ENCODE measurements at regions not wholly inside any gene's neighbourhood (a gene's known extent, or its start where the extent isn't known, plus 50 kb on each side); places are given as distances from the start of the nearest gene placed in this dataset.

GRCh38 chr12:60266381-60266852 lies 670.6 kb downstream of the SLC16A7 start:
- no peak for ATAC-seq
- TF ChIP-seq ZNF232 (CRISPR knock-in tag; IDR thresholded peaks at IDR 0.05): no peak
- TF ChIP-seq FOXP1 (CRISPR knock-in tag; IDR thresholded peaks at IDR 0.05; ENCODE audit: borderline replicate concordance): no peak
- TF ChIP-seq, protein P1, sequence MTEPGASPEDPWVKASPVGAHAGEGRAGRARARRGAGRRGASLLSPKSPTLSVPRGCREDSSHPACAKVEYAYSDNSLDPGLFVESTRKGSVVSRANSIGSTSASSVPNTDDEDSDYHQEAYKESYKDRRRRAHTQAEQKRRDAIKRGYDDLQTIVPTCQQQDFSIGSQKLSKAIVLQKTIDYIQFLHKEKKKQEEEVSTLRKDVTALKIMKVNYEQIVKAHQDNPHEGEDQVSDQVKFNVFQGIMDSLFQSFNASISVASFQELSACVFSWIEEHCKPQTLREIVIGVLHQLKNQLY (CRISPR knock-in tag; IDR thresholded peaks at IDR 0.05): no peak
- TF ChIP-seq, protein P2, sequence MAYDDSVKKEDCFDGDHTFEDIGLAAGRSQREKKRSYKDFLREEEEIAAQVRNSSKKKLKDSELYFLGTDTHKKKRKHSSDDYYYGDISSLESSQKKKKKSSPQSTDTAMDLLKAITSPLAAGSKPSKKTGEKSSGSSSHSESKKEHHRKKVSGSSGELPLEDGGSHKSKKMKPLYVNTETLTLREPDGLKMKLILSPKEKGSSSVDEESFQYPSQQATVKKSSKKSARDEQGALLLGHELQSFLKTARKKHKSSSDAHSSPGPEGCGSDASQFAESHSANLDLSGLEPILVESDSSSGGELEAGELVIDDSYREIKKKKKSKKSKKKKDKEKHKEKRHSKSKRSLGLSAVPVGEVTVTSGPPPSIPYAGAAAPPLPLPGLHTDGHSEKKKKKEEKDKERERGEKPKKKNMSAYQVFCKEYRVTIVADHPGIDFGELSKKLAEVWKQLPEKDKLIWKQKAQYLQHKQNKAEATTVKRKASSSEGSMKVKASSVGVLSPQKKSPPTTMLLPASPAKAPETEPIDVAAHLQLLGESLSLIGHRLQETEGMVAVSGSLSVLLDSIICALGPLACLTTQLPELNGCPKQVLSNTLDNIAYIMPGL (CRISPR knock-in tag; IDR thresholded peaks at IDR 0.05): no peak
- no peak for TF ChIP-seq JAZF1 (CRISPR knock-in tag; IDR thresholded peaks at IDR 0.05)
- TF ChIP-seq, protein P3, sequence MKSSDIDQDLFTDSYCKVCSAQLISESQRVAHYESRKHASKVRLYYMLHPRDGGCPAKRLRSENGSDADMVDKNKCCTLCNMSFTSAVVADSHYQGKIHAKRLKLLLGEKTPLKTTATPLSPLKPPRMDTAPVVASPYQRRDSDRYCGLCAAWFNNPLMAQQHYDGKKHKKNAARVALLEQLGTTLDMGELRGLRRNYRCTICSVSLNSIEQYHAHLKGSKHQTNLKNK (CRISPR knock-in tag; IDR thresholded peaks at IDR 0.05): no peak
- no peak for TF ChIP-seq CDX4 (CRISPR knock-in tag; IDR thresholded peaks at IDR 0.05; ENCODE audit: borderline replicate concordance)
- no peak for TF ChIP-seq NR2C2 (CRISPR knock-in tag; IDR thresholded peaks at IDR 0.05)
- TF ChIP-seq GRHL2 (CRISPR knock-in tag; IDR thresholded peaks at IDR 0.05; ENCODE audit: insufficient replicate concordance, severe bottlenecking): no peak
- TF ChIP-seq SP1 (CRISPR knock-in tag; conservative IDR thresholded peaks at IDR 0.05): no peak
- TF ChIP-seq ERG (CRISPR knock-in tag; IDR thresholded peaks at IDR 0.05): no peak
- TF ChIP-seq E2F1 (CRISPR knock-in tag; IDR thresholded peaks at IDR 0.05): no peak
- TF ChIP-seq, protein P4, sequence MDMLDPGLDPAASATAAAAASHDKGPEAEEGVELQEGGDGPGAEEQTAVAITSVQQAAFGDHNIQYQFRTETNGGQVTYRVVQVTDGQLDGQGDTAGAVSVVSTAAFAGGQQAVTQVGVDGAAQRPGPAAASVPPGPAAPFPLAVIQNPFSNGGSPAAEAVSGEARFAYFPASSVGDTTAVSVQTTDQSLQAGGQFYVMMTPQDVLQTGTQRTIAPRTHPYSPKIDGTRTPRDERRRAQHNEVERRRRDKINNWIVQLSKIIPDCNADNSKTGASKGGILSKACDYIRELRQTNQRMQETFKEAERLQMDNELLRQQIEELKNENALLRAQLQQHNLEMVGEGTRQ (CRISPR knock-in tag; IDR thresholded peaks at IDR 0.05): no peak
- TF ChIP-seq SMAD4 (CRISPR knock-in tag; IDR thresholded peaks at IDR 0.05): no peak
- TF ChIP-seq USF1 (CRISPR knock-in tag; IDR thresholded peaks at IDR 0.05): no peak
- TF ChIP-seq ZNF121 (CRISPR knock-in tag; IDR thresholded peaks at IDR 0.05): no peak
- no peak for TF ChIP-seq ETV6 (CRISPR knock-in tag; IDR thresholded peaks at IDR 0.05)
- TF ChIP-seq, protein P5, sequence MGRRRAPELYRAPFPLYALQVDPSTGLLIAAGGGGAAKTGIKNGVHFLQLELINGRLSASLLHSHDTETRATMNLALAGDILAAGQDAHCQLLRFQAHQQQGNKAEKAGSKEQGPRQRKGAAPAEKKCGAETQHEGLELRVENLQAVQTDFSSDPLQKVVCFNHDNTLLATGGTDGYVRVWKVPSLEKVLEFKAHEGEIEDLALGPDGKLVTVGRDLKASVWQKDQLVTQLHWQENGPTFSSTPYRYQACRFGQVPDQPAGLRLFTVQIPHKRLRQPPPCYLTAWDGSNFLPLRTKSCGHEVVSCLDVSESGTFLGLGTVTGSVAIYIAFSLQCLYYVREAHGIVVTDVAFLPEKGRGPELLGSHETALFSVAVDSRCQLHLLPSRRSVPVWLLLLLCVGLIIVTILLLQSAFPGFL (CRISPR knock-in tag; IDR thresholded peaks at IDR 0.05; ENCODE audit: borderline replicate concordance): no peak
- TF ChIP-seq ZNF416 (CRISPR knock-in tag; IDR thresholded peaks at IDR 0.05): no peak
- no peaks in the 10 kb centered on the region; the same call in 1 of the 2 replicates for H3K36me3 Mint-ChIP-seq
- H3K27me3 Mint-ChIP-seq (ENCODE audit: low read depth): no peaks in the 10 kb centered on the region
- H3K27ac Mint-ChIP-seq: no peak overlapping the region
- peaks cover 10% of the 10 kb centered on the region for H3K9me3 Mint-ChIP-seq
- POLR2A ChIA-PET: no interaction called here
- CTCF ChIA-PET: no interaction called here
- no peak for DNase-seq (ENCODE audit: low spot score)
- H3K4me1 Mint-ChIP-seq: peaks cover 2% of the 10 kb centered on the region; the same call in 1 of the 2 replicates
- H3K4me3 Mint-ChIP-seq: no peak overlapping the region
